ENCODE measurements at regions not wholly inside any gene's neighbourhood (a gene's known extent, or its start where the extent isn't known, plus 50 kb on each side); places are given as distances from the start of the nearest gene placed in this dataset.

DNA sequence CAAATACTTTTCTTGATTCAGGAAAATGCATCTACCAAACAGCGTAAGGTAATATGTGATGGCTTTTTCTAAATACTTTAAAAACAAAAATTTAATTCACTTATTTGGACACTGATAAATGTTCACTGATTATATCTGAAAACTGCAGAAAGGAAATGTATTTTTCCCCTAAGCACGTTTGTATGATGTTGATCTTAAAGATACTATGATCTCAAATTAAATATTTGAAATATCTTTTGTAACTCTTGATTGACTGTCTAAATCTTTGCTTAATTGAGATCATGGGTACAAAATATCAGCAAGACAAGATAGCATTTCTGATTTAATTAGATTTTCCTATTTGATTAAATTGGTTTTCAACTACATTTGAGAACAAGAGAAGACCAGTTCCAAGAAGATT, 281.0 kb upstream of the UGT8 start:
- Histone ChIP-seq H3K27ac (ENCODE audit: poor library complexity, severe bottlenecking) (no peak overlapping the region), H3K4me1 (ENCODE audit: insufficient read depth, poor library complexity, severe bottlenecking) (no peaks in the 10 kb centered on the region), H3K36me3 (ENCODE audit: low read depth) (no peaks in the 10 kb centered on the region), H3K4me3 (ENCODE audit: severe bottlenecking) (no peak overlapping the region), H3K9me3 (ENCODE audit: severe bottlenecking) (no peaks in the 10 kb centered on the region), H3K27me3 (ENCODE audit: insufficient read depth, poor library complexity, severe bottlenecking) (no peaks in the 10 kb centered on the region)
- TF ChIP-seq CTCF (IDR thresholded peaks at IDR 0.05; ENCODE audit: poor library complexity, severe bottlenecking) = no peak
- no peak for ATAC-seq (ENCODE audit: low read depth)
- no peak for DNase-seq (ENCODE audit: low spot score)

DNA sequence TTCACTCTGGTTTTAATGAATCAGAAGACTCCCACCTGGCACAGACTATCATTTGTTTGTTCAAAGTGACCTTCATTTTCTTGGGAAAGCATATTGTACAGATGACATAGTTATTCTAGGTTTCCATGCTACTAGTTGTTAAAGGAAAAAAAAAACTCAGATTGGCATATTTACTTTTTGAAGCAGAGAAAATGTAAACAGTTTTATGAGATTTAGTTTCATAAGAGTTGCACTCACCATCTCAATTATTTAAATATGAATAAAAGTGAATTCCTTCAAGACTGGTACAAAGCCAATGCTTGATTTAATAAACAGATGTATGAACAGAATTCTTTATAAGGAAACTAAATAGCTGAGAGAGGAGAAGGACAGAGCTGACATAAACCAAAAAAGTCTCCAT, 280.3 kb upstream of the UGT8 start:
- DNase-seq (ENCODE audit: low spot score) = no peak
- no peak for ATAC-seq (ENCODE audit: low read depth)
- TF ChIP-seq CTCF (IDR thresholded peaks at IDR 0.05; ENCODE audit: poor library complexity, severe bottlenecking) = no peak
- H3K36me3 ChIP-seq (ENCODE audit: low read depth) = no peaks in the 10 kb centered on the region
- H3K27ac ChIP-seq (ENCODE audit: poor library complexity, severe bottlenecking) = no peak overlapping the region
- no peaks in the 10 kb centered on the region for H3K4me1 ChIP-seq (ENCODE audit: insufficient read depth, poor library complexity, severe bottlenecking)
- H3K9me3 ChIP-seq (ENCODE audit: severe bottlenecking) = no peaks in the 10 kb centered on the region
- no peaks in the 10 kb centered on the region for H3K27me3 ChIP-seq (ENCODE audit: insufficient read depth, poor library complexity, severe bottlenecking)
- H3K4me3 ChIP-seq (ENCODE audit: severe bottlenecking) = no peak overlapping the region

DNA sequence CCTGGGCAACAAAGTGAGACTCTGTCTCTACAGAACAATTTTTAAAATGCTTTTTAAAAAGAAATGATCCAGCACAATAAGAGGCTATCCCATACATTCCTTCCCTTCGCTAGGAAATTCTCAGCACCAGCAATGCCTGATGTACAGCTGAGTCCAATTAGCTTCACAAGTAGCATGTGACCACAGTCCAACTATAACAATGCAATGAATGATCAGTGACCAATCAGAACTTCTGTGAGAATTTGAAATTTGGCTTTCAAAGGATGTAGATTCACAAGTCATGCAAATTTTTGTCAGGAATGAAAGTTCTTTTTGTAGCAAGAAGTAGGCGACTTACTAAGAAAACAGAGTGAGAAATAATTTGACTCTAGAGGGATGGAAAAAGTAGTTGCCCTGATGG, 278.5 kb upstream of the UGT8 start:
- no peak for TF ChIP-seq CTCF (IDR thresholded peaks at IDR 0.05; ENCODE audit: poor library complexity, severe bottlenecking)
- no peak overlapping the region for H3K4me3 ChIP-seq (ENCODE audit: severe bottlenecking)
- no peaks in the 10 kb centered on the region for H3K4me1 ChIP-seq (ENCODE audit: insufficient read depth, poor library complexity, severe bottlenecking)
- ATAC-seq (ENCODE audit: low read depth) (no peak), DNase-seq (ENCODE audit: low spot score) (no peak)
- no peaks in the 10 kb centered on the region for H3K27me3 ChIP-seq (ENCODE audit: insufficient read depth, poor library complexity, severe bottlenecking)
- no peaks in the 10 kb centered on the region for H3K36me3 ChIP-seq (ENCODE audit: low read depth)
- no peak overlapping the region for H3K27ac ChIP-seq (ENCODE audit: poor library complexity, severe bottlenecking)
- H3K9me3 ChIP-seq (ENCODE audit: severe bottlenecking) = no peaks in the 10 kb centered on the region

- H3K27me3 ChIP-seq (ENCODE audit: insufficient read depth, poor library complexity, severe bottlenecking) = no peaks in the 10 kb centered on the region
- no peak for ATAC-seq (ENCODE audit: low read depth)
- no peaks in the 10 kb centered on the region for H3K4me1 ChIP-seq (ENCODE audit: insufficient read depth, poor library complexity, severe bottlenecking)
- no peak for TF ChIP-seq CTCF (IDR thresholded peaks at IDR 0.05; ENCODE audit: poor library complexity, severe bottlenecking)
- H3K4me3 ChIP-seq (ENCODE audit: severe bottlenecking) = no peak overlapping the region
- no peak overlapping the region for H3K27ac ChIP-seq (ENCODE audit: poor library complexity, severe bottlenecking)
- DNase-seq (ENCODE audit: low spot score) = no peak
- H3K9me3 ChIP-seq (ENCODE audit: severe bottlenecking) = no peaks in the 10 kb centered on the region
- H3K36me3 ChIP-seq (ENCODE audit: low read depth) = no peaks in the 10 kb centered on the region
Measured at GRCh38 chr4:114321366-114321765, 277.2 kb upstream of the UGT8 start.

DNA sequence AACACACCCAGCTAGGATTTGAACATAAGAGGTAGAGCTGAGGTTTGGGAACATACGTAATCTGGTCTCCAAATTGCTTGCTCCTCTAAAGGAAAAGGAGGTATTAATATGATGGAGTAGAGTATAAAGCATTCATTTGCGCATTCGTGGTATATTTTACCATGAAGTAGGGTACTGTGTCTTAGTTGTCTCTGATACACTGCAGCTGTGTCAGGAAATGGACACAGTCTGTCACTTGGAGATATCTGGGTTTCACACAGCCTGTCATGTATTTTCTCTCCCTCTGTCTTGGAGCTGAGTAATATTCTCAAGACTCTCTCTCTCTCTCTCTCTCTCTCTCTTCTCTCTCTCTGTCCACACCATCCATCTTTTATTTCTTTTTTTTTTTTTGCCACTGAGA, 274.8 kb upstream of the UGT8 start:
- TF ChIP-seq CTCF (IDR thresholded peaks at IDR 0.05; ENCODE audit: poor library complexity, severe bottlenecking) = no peak
- Histone ChIP-seq H3K9me3 (ENCODE audit: severe bottlenecking) (no peaks in the 10 kb centered on the region), H3K4me3 (ENCODE audit: severe bottlenecking) (no peak overlapping the region), H3K4me1 (ENCODE audit: insufficient read depth, poor library complexity, severe bottlenecking) (no peaks in the 10 kb centered on the region), H3K27ac (ENCODE audit: poor library complexity, severe bottlenecking) (no peak overlapping the region), H3K36me3 (ENCODE audit: low read depth) (no peaks in the 10 kb centered on the region), H3K27me3 (ENCODE audit: insufficient read depth, poor library complexity, severe bottlenecking) (no peaks in the 10 kb centered on the region)
- DNase-seq (ENCODE audit: low spot score) (no peak), ATAC-seq (ENCODE audit: low read depth) (no peak)

Measured in RWPE2 (cell line).